GM18870 (cell line): ENCODE measurements at regions not wholly inside any gene's neighbourhood (a gene's known extent, or its start where the extent isn't known, plus 50 kb on each side); places are given as distances from the start of the nearest gene placed in this dataset.

Experiments used
- ATAC-seq: cut with Tn5 transposase; IDR thresholded peaks from one replicate; pipeline ENCODE4 v1.9.1; 2021; ENCODE audit warnings: moderate library complexity; ENCODE audit not compliant: unreplicated experiment

- no peak for ATAC-seq
Observed at GRCh38 chr15:87207990-87208580, 1048.5 kb downstream of the NTRK3 start.

DNA sequence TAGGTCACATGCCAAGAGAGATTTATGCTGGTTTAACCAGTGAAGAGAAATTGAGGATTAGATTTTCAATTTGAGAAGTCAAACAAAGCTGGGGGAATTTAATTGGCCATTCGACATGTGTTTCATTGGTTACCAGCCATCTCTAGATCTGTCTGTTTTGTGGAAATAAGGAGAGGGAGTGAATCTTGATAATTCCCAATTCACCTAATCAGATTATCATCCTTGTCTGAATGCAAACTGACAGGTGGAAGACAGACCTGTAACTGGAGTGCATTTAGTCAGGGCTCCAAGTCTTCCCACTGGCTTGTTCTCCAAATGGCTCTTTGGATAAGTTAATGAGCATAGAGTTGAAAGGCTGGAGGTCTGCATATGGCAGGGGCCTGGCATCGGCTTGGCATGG, 1049.3 kb downstream of the NTRK3 start:
- no peak for ATAC-seq

- ATAC-seq, result no peak
Observed at GRCh38 chr15:87201986-87202385, 1054.6 kb downstream of the NTRK3 start.

DNA sequence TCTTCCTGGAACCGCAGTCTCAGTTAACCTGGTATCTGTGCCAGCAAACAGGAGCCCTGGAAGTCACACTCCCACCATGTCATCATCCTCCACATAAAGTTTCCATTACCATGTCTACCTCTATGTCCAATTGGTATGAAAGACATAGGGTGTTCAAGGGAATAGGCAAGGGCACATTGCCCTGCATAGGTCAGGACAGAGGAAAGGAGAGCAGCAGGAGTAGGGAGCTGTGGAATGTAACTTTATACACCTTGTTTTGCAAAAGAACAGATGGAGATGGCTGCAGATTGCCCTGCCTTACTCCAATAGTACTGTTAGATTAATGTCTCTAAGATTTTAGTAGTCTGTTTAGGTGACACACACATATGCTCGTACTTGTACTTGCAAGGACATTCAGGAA, 1056.4 kb downstream of the NTRK3 start:
- ATAC-seq, result no peak

GRCh38 chr15:87197981-87198380, 1058.6 kb downstream of the NTRK3 start:
- ATAC-seq, result no peak

DNA sequence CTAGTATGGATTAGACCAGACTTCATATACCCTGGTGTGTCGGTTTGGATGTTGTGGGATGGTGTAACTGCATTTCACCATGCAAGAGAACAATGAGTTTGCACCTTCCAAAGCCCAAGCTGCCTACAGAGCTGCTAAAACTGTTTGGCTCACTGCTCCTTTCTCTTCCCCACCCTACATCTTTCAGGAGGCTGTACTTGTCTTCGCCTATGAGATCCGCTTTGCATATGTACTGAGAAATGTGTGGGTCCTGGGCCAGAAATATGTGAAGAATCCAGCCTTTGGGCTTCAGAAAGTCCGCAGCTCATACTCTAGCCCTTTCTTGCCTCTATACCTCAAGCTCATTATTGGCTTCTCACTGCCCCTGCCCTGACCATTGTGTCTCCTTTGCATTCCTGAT, 1060.0 kb downstream of the NTRK3 start:
- no peak for ATAC-seq

DNA sequence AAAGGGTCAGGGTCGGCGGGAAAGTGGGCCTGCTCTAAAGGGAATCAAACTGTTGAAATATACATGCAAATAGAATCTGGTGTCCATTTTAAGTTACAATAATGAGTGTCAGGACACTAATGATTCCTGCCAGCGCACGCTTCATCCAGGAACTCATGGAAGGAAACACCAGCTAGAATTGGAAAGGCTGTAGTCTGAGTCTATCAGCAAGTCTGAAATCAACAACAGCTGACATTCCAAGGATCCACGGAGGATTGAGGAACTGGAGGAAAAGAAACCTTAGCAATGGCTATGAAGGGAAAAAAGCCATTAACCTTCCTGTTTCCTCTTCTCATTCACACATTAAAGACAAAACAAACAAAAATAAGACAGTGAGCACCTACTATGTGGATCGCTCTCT, 1063.1 kb downstream of the NTRK3 start:
- no peak for ATAC-seq

- ATAC-seq, result no peak
Observed at GRCh38 chr15:87167706-87168105, 1088.0 kb downstream of the AGBL1 start.

- ATAC-seq, result no peak
Observed at GRCh38 chr15:87167055-87167454, 1087.4 kb downstream of the AGBL1 start.

GRCh38 chr15:87155771-87156170, 1076.1 kb downstream of the AGBL1 start:
- ATAC-seq, result no peak

DNA sequence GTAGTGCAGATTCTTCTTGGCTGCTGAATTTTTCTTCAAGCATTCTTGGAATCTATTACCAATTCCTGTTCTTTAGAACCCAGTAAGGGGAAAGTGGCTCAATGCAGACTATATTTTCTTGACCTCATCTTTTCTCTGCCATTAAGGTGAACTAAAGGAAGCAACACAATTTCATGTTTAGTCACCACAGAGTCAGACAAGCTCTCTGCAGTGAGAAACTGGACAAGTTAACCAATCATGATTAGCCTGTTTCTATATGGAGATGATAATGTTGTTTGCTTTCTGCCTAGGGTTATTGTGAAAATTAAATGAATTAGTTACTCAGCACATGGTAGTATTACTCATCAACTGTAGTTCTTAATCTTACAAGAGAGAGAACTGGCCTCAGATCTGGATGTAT, 1075.1 kb downstream of the AGBL1 start:
- no peak for ATAC-seq

DNA sequence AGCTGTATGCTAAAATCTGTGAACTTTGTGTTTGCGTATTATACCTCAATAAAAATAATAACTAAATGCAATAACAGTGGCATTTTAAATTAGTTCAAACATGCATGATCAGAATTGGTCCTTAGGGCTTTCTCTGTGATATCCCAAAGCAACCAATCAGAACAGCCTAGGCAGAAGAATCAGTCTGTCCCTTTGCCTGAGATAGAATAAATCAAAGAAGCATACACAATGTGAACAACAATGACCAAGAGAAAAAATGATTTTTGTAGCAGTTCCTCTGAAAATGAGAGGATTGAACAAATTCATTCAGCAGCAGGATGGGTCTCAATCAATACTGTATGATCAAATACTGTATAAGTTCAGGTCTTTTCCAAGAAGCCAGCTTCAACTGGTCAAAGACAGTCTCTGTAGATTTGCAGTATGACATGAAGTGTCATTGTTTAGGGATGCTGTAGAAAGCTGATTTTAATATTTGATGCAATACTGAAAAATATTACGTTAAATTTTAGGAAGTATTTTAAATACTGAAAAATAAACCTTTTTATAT, 1071.6 kb downstream of the AGBL1 start:
- no peak for ATAC-seq

- ATAC-seq, result no peak
Observed at GRCh38 chr15:87145696-87146095, 1066.0 kb downstream of the AGBL1 start.

GRCh38 chr15:87144775-87145174, 1065.1 kb downstream of the AGBL1 start:
- ATAC-seq, result no peak

GRCh38 chr15:87142096-87142495, 1062.4 kb downstream of the AGBL1 start:
- no peak for ATAC-seq

- ATAC-seq, result no peak
Observed at GRCh38 chr15:87135109-87135508, 1055.4 kb downstream of the AGBL1 start.

DNA sequence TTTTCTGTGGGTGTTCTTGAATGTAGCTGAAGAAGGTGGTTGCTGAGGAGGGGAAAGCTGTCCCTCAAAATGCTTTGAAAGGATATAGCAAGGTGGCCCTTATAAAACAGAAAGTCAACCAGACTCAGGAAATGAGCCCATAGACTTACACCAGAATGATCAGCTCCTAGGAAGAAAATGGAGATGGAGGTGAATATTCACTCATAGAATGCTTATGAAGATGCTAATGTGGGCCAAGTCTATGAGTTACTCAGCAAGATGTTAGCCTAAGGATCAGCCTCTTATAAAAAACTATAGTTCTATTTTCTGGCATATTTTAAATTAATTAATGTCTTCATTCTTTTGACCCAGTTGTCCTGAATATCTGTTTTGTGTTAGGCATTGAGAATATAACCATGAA, 1054.0 kb downstream of the AGBL1 start:
- no peak for ATAC-seq

DNA sequence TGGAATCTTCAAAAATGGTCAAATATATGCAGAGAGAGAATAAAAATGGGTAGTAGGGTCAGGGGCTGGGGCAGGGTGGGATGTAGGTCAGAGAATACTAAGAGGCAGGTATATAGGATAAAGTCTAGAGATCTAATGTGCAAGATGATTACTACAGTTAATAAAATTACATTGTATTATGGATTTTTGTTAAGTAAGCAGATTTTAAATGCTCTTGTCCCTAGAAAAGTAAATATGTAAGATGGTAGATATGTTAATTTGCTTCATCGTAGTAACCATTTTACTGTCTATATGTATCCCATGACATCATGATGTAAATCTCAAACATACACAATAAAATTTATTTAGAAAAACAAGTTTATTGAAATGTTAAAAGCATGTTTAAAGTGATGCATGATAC, 1051.4 kb downstream of the AGBL1 start:
- ATAC-seq, result no peak

GRCh38 chr15:87129916-87130315, 1050.2 kb downstream of the AGBL1 start:
- no peak for ATAC-seq

- ATAC-seq, result no peak
Observed at GRCh38 chr15:87123676-87124382, 1044.2 kb downstream of the AGBL1 start.

GRCh38 chr15:87121336-87121735, 1041.7 kb downstream of the AGBL1 start:
- ATAC-seq, result no peak

DNA sequence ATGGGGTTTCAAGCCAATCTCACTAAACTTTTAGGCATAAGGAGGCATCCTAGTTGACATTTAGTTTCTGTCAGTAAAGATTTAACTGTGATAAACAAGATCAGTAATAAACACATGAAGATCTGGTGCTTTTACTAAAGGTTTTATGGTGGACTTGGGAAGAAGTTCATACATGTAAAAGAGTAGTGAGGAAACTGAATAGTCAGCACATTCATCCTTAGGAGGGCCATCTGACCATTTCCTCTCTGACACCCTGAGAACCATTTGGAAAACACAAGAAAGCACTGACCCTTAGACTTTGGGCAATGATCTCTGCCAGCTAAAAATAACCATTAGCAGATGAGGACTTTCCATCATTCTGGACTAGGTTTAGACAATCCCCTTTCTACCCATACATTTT, 1040.9 kb downstream of the AGBL1 start:
- ATAC-seq, result no peak

GRCh38 chr15:87118846-87119245, 1039.2 kb downstream of the AGBL1 start:
- ATAC-seq, result no peak
